ENCODE measurements at regions not wholly inside any gene's neighbourhood (a gene's known extent, or its start where the extent isn't known, plus 50 kb on each side); places are given as distances from the start of the nearest gene placed in this dataset.

DNA sequence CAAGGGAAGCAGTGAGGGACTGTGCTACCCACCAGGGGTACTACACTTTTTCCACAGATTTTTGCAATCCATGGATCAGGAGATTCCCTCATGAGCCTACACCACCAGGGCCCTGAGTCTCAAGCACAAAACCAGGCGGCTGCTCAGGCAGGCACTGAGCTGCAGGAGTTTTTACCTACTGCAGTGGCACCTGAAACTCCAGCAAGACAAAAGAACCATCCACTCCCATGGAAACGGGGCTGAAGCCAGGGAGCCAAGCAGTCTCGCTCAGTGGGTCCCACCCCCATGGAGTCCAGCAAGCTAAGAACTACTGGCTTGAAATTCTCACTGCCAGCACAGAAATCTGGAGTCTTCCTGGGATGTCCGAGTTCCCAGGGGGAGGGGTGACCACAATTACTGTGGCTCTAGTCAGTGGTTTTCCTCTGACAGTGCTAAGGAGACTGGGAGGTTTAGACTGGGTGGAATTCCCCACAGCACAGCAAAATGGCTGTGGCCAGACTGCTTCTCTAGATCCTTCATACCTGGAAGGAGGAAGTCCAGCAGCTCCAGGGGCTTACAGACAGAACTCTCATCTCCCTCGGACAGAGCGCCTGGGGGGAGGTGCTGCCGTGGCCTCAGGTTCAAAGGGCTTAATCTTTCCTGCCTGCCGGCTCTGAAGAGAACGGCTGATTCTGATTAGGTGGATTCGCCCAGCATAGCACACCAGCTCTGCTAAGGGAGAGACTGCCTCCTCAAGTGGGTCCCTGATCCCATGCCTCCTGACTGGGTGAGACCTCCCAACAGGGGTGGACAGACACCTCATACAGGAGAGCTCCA lies 437.8 kb downstream of the LTN1 start:
- no peak for TF ChIP-seq EZH2 (IDR thresholded peaks at IDR 0.05; ENCODE audit: insufficient read depth, poor library complexity, severe bottlenecking)
- TF ChIP-seq EZH2phosphoT487 (IDR thresholded peaks at IDR 0.05; ENCODE audit: insufficient read depth, low read depth), result no peak

Data from GM23248 (cell line).